ENCODE measurements at regions not wholly inside any gene's neighbourhood (a gene's known extent, or its start where the extent isn't known, plus 50 kb on each side); places are given as distances from the start of the nearest gene placed in this dataset.

DNA sequence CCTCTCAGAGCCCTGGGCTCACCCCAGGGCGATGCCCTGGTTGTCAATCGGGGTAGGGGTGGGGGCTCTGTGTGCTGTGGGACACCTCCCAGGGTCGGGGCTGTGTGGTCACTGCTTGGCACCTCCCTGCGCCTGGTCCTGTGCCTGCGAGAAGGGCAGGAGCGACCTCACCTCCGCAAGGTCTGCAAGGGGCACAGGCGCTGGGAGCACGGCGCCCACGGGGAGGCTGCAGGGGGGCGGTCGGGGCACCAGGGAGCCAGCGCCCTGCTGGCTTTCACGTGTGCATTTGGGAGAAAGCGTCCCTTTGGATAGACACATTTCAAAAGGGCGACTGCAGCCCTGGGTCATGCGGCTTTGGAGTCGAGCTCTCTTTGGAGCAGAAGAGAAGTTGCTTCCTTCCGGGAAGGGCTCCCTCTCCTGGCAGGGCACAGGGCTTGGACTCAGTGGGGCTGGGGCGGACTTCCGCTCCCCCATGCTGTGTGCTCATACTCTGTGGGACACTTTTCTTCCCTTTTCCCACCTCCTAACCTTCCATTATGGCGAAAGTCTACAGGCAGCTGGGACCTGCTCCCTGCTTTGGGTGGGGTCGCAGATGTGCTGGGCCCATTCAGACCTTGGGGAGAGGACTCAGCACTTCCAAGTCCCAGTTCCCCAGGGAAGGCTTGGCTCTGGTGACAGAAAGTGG lies 52.9 kb upstream of the SLC28A3 start:
- no peak for DNase-seq (ENCODE audit: low read depth)

DNA sequence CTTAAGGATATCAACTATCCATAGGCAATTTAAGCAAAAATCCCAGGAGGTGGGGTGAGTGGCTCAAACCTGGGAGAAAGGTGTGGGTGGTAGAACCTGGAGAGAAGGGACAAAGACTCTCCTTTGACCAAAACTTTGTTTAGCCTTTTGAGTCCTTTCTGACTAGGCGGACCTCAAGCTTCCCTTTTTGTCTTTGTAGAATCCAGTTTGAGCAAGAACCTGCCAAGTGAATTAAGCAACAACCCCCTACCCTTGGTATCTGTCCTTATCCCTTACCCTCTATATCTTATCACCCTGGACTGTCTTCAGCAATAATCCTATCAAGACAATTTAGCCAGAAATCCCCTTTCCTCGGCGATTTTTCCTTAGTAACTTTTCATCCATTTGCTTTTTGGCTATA lies 53.5 kb upstream of the SLC28A3 start:
- no peak for DNase-seq (ENCODE audit: low read depth)

DNA sequence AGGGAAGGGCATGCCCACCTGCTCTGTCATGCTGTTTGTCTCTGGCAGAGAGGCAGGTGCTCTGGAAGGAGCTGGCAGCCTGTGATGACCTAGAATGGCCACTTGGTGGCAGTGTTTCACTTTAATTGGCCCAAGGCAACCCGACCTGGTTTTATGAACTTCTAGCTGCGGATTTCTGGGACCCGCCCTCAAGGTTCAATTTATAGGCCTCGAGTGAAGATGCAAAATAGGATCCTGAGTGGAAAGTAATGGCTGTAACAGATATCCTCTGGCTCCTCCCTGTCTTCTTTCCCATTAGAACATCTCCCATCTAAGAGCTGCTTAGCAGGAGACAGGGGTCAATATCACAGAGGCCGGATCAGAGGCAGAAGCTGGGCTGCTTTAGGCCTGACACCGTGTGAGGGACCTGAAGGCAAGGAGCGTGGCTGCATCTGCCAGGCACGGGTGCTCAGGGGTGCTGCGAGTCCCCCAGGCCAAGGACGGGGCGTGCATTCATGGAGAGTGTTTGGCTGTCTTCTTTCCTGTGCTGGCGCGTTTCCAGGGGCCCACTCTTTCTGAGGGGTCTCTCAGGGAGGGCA lies 56.7 kb upstream of the SLC28A3 start:
- peak; percentile 52 for DNase-seq (ENCODE audit: low read depth)

DNA sequence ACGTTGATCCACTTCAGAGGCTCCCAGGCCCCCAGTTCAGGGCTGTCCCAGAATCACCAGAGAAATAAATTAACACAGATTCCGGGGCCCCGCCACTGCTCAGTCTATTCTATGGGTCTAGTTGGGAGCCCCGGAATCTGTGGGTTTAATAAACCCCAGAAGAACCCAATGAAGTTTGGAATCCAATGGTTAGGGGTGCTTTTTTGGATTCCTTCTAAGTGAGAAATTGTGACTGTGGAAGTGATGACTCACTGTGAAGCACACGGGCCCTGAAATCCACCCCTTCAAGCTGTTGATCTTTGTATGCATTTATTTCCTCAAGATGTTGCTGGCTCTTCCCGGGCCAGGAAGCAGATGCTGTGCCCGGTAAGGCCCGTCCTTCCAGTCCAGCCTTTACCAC lies 57.3 kb upstream of the SLC28A3 start:
- DNase-seq (ENCODE audit: low read depth), result peak; percentile 42

DNA sequence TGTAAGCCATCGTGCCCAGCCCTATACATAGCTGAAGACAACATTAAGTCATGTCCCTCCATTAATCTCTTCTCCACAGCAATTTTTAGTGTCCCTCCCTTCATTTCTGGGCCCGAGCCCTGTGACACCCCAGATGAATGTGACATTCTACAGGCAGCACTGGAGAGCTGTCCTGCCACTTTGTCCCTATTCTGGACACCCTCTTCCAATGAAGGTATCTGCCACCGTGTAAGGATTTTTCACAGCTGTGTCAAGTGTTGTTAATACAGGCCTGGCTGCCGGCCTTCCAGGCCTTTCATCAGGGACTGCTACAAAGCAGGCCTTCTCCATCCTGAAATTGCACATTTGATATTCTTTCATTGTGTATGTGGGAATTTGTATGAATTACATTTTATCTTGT lies 62.0 kb upstream of the SLC28A3 start:
- DNase-seq (ENCODE audit: low read depth), result no peak

DNA sequence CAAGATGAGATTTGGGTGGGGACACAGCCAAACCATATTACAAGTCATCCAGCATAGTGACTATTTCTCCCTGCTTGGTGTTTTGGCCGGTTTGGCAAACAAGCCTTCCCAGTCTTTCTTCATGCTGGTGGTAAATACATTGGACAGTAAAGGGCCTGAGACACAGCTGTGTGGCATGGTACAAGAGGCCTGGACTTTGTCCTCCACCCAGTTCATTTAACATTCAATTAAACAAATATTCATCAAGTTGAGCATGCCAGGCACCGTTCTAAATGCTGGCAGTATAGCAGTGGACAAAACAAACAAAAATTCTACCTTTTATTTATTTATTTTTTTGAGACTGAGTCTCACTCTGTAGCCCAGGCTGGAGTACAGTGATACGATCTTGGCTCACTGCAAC lies 62.7 kb upstream of the SLC28A3 start:
- DNase-seq (ENCODE audit: low read depth), result no peak

DNA sequence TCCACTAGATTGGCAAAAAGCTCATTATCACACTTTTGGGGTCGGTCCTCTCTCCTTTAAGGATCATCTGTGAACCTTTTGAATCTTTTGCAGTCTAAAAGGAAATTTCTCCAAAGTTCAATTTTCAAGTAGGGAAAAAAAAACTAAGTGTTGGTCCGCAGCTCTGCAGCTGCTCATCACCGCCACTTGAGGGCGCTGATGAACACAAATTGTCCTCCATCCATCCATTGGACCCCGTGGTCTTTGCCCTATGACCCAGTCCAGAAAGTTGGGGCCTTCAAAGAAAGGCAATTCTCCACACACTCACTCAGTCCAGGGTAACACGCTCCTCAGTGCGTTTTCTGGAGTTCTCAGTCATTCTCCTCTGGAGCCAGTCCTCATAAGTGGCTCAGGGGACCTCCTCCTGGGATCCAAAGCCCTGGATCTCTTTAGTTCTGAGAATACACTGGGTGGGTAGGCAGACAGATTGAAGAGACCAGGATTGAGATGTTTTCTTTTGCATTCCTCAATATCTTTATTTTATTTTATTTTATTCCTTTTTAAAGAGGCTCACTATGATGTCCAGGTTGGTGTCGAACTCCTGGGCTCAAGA lies 63.6 kb upstream of the SLC28A3 start:
- no peak for DNase-seq (ENCODE audit: low read depth)

DNA sequence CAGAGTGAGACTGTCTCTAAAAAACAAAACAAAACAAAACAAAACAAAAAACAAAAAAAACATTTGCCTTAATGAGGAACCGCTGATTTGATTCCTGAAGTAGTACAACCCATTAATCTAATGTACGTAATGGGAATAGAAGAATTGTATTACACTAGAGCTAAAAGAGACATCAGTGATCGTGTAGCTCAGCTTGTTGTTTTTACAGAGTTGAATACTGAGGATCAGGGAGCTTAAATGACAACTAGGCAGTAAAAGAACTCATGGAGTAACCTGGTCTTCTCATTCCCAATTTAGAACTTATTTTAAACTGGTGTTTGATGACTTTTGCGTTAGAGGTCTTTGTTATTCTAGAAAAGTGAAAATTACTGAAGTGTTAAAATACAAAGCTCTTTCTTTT lies 65.1 kb upstream of the SLC28A3 start:
- DNase-seq (ENCODE audit: low read depth), result no peak

DNA sequence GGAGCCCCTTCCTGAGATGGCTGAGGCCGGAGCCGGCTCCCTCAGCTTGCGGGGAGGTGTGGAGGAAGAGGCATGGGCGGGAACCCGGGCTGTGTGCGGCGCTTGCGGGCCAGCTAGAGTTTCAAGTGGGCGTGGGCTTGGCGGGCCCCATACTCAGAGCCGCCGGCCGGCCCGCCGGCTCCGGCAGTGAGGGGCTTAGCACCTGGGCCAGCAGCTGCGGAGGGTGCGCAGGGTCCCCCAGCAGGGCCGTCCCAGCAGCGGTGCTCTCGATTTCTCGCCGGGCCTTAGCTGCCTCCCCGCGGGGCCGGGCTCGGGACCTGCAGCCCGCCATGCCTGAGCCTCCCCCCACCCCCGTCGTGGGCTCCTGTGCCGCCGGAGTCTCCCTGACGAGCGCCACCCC lies 67.9 kb upstream of the SLC28A3 start:
- no peak for DNase-seq (ENCODE audit: low read depth)

DNA sequence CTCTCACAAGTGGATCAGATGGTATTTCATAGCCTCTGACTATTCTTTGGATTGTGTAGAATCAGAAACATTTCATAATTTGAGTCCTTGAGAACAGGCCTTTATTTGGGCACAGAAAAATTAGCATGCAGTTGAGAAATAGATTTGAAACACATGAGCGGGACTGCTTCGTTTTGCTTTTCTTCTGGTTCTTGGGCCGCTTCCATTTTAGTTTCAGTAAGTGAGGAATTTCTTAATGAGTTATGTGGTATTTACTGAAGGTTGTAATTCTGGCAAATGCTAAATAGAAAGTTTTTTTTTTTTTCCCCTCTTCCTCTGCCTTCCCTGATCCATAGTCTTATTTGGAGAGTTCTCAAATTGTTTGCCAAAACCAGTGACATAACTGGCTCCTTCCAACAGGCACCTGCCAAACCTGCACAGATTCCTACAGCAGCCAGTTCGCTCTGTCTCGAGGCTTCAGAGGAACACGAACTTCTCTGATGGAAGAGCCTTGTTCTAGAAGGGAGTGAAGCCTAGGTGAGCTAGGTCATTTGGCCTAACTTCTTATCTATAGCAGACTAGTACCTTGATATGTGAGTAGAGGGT lies 71.2 kb upstream of the SLC28A3 start:
- DNase-seq (ENCODE audit: low read depth), result no peak

DNA sequence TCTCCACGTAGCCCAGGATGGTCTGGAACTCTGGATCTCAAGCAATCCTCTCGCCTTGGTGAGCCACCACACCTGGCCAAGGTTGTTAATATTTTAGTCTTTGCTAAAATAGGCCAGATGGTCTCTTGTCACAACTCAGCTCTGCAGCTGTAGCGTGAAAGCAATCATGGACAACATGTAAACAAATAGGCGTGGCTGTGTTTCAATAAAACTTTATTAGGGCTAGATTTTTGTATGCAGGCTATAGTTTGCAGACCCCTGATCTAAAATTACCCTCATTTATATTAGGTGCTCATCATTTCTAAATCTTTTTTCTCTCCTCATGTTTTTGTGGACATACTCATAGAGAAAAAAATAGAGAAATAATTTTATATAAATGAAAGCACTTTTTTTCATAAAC lies 72.1 kb upstream of the SLC28A3 start:
- DNase-seq (ENCODE audit: low read depth), result no peak

DNA sequence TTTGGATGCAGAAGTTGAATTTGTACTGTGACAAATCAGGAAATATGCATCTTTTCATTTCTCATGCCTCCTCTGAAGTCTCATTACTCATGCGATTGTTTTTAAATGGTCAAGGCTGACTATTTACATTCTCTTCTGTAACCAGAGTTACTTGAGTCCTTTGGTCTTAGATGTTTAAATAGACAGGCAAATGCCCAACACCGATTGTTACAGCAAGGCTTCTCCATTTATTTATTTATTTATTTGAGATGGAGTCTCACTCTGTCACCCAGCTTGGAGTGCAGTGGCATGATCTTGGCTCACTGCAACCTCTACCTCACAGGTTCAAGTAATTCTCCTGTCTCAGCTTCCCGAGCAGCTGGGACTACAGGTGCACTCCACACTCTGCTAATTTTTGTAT lies 72.7 kb upstream of the SLC28A3 start:
- no peak for DNase-seq (ENCODE audit: low read depth)

DNA sequence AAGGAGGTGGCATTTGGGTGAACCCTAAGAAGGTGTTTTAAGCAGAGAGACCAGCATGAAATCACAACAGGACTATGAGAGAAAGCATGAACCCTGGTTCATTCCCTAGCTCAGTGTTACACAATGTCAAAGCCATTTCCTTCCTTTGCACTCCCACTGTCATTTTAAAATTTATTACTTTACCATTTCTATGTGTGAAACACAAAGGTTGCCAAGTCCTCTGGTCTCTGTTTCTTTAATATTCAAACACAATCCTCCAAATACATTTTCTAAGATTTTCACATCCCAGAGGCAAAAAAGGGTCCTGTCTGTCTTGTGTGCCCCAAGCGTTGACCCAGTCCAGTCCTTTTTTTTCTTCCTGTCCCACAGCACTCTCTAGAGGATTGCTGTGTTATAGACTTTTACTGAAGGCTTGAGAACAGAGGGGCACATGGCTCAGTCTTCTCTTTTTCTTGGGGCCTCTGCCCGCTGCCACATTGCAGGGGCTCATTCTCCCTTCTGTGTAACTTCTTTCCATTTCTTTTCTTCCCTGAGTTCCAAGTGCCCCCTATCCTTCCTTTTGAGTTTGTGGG lies 78.6 kb upstream of the SLC28A3 start:
- DNase-seq (ENCODE audit: low read depth), result no peak

DNA sequence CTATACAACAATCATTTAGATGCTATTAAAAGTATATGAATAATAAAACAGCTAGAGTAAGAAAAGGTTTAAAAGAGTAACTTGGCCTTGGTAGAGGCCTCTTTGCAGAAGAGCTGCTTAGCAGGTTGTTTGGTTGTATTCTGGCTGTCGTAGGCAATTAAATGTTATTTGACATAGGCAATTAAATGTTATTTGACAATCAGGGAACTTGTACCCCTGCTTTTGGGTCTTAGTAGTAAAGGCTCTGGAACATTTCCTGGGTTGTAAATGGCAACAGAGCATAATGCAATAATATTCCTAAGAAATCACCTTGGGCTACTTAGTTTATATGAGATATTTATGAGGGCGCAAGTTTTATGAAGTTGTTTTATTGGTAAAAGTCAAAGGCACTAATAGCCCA lies 84.4 kb upstream of the SLC28A3 start:
- DNase-seq (ENCODE audit: low read depth), result no peak

DNA sequence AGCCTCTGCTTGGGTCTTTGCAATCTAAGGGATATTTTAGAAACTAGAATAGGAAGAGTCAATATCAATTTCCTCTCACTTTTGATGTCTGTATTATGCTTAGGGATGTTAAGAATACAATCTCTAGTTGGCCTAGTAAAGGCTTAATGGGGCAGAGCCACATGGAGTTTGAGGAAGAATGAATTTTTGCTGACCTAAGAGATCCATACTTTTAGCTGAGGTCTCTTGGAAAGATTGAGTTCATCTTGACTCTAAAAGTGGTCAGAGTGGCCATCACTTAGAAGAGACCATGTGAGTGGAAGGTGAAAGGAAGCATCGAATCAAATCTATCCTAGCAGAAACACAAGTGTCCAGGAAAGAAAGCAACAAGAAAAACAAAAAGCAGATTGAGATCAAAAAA lies 92.2 kb upstream of the SLC28A3 start:
- no peak for DNase-seq (ENCODE audit: low read depth)

DNA sequence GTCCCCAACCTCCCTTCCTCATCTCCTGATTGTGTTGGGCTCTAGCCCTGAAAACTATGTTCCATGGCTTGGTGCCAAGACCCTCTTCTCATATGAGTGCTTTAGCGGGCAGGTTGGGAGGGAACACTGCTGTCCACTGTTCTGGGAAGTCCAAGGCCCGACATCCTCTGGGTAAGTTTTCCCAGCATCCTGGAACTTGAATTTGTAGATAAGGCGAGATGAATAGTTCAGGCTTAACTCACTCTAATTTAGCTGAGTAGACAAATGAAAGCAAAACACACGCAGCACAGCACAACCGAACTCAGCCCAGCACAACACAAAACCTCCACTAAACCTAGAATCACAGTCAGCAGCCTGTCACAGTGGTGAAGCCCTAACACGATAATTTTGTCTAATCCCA lies 95.3 kb upstream of the SLC28A3 start:
- DNase-seq (ENCODE audit: low read depth), result no peak

DNA sequence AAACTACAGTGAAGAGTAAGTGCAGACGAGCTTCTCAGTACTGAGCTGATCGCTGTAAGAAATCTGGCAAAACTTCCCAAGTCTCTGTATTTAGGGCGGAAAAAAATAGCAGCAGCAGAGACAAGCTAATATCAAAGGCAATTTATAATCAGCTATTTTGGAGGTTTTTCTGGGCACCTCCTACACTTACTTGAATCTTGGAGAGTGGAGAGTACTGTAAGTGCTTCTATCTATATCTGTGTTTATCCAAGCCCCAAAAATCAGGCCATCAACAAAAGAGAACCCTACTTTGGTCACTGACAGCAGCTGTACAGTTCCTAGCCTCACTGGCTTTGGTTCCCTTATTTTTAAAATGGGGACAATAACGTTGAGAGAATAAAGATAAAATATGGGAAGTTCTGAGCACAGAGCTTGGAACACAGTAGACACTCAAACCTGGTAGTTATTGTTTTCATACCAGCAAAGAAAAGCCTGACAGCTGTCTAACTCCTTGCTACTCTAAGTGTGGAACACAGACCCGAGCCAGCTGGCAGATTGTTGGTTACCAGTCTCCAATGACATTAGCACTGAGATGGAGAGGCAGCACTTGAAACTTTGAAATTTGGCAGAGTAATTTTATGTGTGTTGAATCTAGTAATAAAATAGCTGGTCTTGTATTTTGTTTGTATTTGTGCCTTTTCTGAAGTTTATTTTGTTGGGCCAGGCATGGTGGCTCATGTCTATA lies 96.0 kb upstream of the SLC28A3 start:
- DNase-seq (ENCODE audit: low read depth), result no peak

DNA sequence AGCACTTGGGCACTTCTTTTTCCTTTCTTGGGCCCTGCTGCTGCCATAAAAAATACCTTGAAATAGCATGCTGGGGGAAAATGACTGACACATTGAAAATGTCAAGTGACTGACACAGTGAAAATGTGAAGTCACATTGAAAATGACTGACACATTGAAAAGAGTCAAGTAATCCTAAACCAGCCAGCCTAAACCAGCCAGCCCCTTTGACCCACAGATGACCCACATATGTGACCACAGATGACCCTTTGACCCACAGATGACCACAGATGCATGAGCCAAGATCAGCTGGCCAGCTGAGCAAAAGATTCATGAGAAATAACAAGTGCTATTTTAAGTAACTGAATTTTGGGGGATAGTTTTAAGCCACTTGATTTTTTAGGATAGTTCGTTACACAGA lies 97.8 kb upstream of the SLC28A3 start:
- DNase-seq (ENCODE audit: low read depth), result no peak

DNA sequence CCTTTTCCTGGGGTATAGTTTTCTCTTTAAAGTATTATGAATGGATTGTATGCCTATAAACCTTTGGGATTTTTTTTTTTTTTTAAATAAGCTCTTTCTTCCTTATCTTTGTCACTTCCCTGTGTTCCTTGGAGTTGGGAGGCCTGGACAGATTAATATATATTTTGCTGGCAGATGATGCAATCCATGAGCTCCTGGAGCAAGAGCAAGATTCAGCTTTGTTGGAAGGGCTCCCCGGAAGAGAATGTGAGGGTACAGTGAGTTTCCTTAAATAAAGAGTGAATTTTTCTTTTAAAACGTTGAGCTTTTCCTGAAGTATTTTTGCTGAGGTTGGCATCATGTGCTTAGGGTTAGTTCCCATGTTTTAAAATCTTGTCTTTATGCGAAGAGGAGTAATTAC lies 98.7 kb upstream of the SLC28A3 start:
- no peak for DNase-seq (ENCODE audit: low read depth)

DNA sequence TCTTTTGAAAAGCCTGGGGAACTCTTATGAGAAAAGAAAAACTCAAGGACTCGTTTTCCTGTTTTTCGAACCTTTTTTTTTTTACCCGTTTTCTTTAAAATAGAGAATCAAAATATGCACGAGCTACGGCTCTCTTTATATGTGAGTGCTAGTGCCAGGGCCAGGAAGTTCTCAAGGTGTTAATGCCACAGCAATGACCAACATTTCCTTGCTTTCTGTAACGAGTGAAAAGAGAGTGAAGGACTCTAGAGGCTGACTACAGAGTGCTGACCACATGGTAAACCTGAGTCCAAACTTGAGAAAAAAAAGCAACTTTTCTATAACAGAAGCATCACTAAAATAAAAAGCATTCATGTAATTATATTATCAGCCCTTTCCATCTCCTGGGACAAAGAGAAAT lies 102.2 kb upstream of the SLC28A3 start:
- DNase-seq (ENCODE audit: low read depth), result no peak

DNA sequence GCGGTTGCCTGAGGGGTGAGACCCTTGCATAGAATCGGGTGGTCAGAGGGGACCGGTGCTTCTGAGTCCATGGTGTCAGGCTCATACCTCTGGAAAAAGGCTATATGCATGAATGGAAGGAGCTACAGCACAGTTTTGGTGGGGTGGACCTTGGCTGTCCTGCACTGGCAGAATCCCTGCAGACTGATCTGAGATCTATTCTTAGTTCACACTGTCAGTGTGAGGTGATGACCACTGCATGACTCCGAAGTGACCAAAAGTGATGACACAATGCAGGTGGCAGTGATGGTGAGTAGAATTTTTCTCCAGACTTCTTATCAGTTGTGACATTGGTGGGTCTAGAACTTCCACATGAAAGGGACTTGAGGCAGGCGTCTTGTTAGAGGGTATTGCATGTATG lies 105.2 kb upstream of the SLC28A3 start:
- no peak for DNase-seq (ENCODE audit: low read depth)

DNA sequence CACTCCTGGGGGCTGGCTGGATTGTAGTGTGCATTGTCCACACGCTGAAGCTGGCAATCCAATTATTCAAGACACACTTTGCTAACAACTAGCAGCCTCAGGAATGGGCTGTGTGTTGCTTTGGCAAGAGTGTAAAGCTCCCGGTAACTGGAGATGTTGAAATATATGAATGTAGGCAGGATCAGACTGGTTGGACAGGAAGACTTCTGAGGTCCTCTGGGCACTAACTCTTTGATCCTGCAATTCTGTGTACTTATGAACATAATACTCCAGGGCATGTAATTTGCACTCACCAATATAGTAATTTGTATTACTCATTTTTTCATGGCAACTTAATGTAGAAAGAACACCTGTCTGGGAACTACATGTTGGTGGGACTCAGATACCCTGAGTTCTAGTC lies 106.7 kb upstream of the SLC28A3 start:
- no peak for DNase-seq (ENCODE audit: low read depth)

Measured in LHCN-M2 (cell line).